ENCODE measurements at regions not wholly inside any gene's neighbourhood (a gene's known extent, or its start where the extent isn't known, plus 50 kb on each side); places are given as distances from the start of the nearest gene placed in this dataset.

- TF ChIP-seq, protein P1, sequence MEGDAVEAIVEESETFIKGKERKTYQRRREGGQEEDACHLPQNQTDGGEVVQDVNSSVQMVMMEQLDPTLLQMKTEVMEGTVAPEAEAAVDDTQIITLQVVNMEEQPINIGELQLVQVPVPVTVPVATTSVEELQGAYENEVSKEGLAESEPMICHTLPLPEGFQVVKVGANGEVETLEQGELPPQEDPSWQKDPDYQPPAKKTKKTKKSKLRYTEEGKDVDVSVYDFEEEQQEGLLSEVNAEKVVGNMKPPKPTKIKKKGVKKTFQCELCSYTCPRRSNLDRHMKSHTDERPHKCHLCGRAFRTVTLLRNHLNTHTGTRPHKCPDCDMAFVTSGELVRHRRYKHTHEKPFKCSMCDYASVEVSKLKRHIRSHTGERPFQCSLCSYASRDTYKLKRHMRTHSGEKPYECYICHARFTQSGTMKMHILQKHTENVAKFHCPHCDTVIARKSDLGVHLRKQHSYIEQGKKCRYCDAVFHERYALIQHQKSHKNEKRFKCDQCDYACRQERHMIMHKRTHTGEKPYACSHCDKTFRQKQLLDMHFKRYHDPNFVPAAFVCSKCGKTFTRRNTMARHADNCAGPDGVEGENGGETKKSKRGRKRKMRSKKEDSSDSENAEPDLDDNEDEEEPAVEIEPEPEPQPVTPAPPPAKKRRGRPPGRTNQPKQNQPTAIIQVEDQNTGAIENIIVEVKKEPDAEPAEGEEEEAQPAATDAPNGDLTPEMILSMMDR (IDR thresholded peaks at IDR 0.05) = no peak
- TF ChIP-seq POLR2A (IDR thresholded peaks at IDR 0.05) = no peak
These were observed 1155.8 kb upstream of the CHAC2 start for GRCh38 chr2:52611759-52612158.

All from transverse colon (tissue), 3 donors.